GM12892 (cell line): ENCODE measurements at regions not wholly inside any gene's neighbourhood (a gene's known extent, or its start where the extent isn't known, plus 50 kb on each side); places are given as distances from the start of the nearest gene placed in this dataset.

ENCODE experiments used
- POLR2A ChIP-seq: IDR thresholded peaks from 2 replicates; pipeline ENCODE4 v1.6.1; 2011; ENCODE audit warnings: low read depth, low read length, control low read depth
- POLR2AphosphoS5 ChIP-seq: IDR thresholded peaks from 2 replicates; pipeline ENCODE4 v1.6.1; 2011; ENCODE audit warnings: low read depth, low read length, control low read depth

DNA sequence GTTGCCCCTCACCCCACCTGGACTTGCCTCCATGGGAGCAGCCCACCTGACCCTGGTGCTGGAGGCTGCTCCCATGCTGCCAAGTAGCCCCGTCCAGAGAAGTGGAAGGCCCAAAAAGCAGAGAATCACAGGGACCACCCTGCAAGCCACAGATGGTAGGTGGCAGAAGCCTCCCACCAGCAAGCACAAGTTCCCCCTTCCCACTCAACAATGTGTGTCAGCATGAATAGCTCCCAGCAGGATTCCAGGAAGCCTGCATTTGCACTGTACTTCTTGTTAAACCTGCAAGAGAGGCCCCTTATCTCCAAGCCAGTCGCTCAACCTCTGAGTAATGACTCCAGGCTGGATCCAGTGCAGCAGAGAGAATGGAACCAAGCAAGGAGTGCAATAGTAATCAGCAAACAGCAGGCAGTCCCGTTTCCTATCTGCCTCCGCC lies 180.8 kb upstream of the CST7 start:
- TF ChIP-seq POLR2AphosphoS5 (no peak), POLR2A (no peak)
